HG02938 (cell line): ENCODE measurements at regions not wholly inside any gene's neighbourhood (a gene's known extent, or its start where the extent isn't known, plus 50 kb on each side); places are given as distances from the start of the nearest gene placed in this dataset.
A peak's percentile ranks its signal among the peaks of the same experiment; 100 is the strongest.

ENCODE experiments used
- ATAC-seq: cut with Tn5 transposase; IDR thresholded peaks from one replicate; pipeline ENCODE4 v1.9.1; 2021; ENCODE audit warnings: mild to moderate bottlenecking, moderate library complexity; ENCODE audit not compliant: unreplicated experiment

DNA sequence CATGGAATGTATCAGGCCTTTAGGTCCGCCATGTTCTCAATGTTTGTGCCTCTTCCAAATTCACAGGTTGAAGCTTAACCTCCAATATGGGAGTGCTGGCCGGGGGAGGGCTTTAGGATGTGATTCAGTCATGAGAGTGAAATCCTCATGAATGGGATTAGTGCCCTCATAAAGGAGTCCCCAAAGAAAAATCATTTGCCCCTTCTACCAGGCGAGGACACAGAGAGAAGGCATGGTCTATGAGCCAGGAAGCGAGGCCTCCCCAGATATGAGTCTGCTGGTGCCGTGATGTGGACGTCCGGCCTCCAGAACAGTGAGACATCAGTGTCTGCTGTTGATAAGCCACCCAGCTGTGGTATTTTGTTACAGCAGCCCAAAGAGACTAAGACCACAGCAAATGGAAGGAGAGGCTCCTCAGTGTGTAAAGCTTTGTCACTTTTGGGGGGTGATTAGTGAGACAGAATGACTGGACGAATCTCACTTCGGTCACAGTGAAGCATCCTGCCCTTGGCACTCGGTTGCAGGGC lies 231.3 kb upstream of the KLF6 start:
- ATAC-seq, result no peak

DNA sequence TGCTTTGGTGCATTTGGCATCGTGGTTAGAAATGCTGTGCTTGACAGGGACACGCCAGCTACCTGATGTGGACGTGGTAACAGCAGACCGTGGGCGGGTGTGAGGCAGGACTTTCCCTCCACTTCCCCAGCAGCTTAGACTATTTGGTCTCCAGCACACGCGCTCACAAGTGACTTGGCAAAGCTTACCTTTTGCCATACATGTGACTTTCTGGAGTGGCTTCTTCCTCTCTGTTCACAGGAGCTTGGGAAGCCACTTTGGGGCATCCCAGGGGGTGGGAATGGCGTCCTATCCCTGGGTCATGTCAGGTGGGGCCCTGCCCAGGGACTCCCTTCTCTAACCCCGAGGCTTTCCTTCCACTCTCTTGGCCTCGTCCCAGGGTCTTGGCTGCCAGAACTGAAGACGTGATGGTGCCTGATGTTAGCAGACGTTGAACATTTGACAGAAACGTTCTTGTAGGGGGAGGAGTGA lies 228.7 kb upstream of the KLF6 start:
- peak; percentile 65 for ATAC-seq

DNA sequence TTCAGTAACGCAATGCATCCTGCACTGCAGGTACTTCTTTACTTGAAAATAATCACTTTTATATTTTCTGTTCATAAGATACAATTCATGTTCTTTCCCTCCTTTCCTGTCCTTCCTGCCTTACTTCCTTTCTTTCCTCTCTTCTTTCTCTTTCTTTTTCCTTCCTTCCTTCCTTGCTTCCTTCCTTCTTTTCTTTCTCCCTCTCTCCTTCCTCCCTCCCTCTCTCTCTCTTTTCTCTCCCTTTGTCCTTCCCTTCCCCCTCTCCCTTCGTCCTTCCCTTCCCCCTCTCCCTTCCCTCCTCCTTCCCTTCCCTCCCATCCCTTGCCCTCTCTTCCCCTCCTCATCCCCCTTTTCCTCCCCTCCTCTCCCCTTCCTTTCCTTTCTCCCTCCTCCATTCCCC lies 227.8 kb upstream of the KLF6 start:
- no peak for ATAC-seq

DNA sequence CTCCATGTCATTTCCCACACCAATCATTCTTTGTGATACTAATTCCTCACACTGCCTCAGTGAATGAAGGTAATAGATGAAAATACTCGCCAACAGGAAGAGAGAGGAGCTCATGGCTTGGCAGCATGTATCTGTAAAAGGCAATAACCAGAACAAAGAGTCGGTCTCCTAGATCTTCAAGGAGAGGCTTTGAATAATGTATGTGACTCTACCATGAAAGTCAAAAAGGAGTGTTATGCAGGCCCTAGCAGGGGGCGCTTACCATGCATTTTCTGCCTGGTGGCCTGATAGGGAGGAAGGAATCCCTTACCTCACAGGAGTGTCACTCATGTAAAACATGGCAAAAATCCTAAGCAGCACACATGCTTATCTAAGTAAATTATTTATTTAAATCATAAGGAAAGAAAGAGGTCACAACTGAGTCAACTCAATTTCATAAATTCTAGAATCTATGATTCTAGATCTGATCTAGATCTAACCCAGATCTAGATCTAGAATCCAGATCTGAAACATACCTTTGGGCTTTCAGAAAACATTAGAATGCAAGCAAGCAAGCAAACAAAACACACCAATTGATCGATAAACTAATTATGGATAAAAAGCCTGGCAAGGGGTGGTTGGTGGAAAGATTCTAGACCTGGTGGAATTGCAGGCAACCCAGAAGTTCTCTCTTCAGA lies 226.3 kb upstream of the KLF6 start:
- ATAC-seq, result no peak

DNA sequence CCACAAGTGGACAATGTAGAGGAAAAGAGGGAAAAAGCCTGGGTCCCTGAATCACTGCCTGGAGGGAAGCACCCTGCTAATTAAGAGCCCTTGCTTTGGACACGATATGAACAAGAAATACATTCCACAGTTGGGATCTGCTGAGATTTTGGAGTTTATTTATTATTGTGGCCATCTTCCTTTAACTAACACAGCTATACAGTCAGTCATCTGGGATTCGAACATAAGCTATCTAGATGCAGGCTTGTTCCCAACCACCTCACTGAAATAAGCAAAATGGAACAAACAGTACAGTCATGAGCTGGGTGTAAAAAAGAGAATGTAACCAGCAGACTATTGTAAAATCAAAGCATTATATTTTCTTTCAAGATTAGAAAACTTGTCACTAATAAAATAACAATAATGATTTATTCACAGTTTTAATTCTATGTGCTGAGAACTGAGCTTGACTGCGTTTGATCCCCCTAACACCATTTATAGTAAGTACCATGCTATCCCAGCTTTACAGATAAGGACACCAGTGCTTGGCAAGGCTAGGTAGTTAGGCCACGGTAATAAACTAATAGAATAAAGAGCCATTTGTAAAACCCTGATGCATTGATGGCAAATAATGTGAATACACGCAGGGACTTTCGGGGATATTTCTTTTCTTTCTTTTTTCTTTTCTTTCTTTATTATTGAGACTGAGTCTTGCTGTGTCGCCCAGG lies 223.8 kb upstream of the KLF6 start:
- no peak for ATAC-seq

DNA sequence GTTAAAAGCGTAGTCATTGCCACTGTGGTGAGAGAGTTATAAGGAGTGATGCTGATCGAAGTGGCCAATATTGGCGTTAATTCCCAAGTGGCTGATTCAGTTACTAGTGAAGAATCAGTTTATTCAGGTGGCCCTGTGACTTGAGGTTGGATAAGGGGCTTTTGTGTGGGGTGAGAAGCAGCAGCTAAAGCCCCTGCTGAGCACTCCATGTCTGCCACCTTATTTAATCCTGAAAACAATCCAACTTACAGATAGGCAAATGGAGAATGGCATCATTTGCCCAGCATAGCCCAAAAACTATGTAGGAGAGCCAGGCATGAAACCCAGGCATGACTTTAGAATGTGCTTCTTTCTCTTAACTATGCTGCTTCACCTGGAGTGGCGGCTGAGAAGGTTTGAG lies 222.8 kb upstream of the KLF6 start:
- ATAC-seq, result no peak

DNA sequence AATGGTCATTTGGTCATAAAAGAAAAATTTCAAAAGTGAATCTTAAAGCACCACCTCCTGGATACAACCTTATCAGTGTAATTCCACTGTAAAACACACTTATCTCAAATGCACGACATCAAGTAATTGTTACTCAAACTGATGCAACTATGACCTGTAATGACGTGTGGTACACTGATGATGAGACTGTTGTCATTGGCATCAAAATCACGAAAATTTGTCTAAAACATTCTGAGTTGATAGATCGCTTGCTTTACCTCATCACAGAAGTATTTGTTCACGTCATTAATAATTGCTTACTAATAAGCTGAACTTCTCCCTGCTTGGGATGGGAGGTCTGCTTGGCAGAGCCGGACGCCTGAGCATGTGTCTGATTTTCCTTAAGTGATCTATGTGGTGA lies 221.8 kb upstream of the KLF6 start:
- ATAC-seq, result no peak

DNA sequence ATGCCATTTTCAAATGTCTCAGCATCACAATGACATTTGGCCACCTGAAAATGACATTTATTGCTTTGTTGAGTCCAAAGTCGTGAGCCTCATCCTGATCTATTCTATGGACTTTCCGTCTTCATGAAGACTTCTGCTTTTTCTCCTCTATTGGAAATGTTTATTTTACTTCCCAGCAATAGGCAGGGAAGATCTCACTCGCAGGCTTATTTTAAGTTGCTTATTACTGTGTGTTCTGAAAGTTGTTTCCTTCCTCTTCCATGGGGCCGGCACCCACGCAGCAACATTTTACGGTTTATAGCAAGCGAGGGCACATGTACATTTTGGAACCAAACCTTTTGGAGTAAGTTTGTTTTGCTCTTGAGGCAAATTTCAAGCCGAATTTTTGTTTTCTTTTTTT lies 221.0 kb upstream of the KLF6 start:
- ATAC-seq, result no peak

DNA sequence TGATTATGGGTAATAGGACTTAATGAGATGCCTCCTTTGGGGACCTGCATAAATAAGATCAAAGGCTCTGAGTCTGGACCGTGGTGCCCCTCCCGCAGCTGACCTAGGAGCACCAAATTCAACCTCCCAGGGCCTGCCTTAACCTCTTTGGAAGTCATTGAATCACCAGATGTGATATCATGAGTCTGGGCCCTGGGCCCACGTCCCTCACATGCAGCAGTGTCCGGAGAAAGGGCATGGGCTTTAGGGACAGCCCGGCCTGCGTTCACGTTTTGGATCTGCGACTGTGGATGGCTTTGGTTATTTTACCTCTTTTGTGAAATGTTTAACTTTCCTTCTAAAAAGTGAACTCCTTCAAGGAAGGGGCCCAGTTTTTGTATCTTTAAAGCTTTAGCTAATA lies 220.0 kb upstream of the KLF6 start:
- ATAC-seq, result no peak

DNA sequence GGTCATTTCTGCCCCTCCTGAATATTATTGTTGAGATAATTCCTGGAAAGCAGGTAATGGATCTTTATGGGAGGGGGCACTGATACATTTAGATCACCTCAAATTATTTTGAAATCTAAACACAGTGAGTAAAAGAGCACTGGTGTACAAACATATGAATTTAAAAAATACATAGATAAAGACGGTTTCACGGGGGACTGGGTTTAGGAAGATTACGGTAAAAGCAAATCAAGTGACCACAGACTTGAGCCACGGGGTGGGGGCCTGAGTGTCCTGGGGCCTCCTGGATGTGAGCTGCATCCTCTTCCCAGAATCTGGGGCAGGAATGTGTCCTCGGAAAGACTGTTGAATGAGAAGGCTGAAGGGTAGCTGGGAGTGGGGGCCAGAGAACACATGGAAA lies 219.1 kb upstream of the KLF6 start:
- ATAC-seq, result no peak

DNA sequence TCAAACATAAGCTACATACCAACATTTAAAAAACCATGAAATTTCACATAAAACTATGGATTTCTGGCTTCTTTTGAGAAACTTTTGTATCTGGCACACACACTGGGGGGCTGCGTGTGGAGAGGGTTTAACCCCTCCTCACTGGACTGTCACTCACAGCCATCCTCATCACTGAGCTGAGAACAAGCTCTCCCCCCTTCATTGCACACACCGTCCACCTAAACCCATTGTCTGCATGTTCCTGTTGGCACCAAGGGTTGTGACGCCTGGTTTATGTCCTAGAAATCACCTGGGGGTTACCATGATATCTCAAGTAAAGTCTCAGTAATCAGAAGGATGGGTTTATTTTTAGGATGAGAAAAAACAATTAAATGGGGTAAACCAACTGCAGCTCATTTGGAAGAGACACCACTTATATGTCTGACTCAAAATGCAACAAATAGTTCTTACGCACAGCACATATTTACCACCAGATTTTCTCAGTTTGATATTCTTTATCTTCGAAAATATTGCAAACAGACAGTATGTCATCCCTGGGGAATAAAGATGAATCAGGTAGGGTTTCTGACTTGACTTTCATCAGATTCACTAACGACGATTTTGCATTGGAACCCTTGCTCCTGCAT lies 218.5 kb upstream of the KLF6 start:
- no peak for ATAC-seq

DNA sequence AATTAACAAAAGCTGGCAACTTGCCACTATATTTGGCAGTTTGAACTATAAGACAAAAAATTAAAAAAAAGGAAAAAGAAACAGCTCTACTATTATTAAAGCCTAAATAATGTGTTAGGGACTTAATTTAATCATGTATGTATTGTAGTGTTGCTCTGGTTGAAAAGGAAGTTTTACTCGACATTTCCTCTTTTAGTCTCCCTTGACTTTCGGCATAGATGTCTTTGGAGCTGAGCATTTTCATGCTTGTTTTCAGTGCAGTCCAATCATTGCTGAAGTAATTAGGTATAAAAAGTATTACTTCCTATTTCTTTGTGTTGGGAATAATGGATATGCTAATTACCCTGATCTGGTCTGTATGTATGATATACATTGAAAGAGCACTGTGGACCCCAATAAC lies 216.8 kb upstream of the KLF6 start:
- no peak for ATAC-seq

DNA sequence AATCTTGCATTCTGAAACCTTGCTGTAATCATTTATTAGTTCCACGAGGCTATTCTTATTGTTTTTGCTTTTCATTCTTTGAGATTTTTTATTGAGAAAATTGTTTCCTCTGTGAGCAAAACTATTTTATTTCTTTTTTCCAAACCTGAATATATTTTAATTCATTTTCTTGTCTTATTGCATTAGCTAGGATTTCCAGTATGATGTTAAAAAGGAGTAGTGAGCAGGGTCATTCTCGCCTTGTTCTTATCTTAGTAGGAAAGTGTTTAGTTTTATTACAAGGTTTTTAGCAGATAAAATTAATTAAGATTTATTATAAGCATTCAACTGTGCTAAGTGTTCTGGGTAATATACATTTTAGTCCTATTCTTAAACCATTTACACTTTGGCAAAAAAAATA lies 214.6 kb upstream of the KLF6 start:
- no peak for ATAC-seq

DNA sequence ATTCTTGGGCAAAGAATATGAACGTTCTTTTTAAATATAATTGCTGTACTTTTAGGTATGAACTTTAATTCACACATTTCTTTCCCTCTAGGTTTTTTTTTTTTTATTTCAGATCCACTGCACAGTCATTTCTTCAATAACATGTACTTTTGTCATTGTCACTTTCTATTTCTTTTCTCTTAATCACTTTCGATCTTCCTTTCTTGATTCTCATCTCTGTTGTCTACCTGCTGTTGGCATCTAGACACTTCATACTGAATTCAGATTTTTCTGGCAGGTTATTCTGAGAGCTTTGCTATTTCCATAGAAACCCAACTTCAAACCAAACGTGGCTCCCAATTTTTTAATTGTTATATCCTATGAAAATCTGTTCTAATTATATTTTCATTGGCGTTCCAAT lies 211.7 kb upstream of the KLF6 start:
- ATAC-seq, result no peak

DNA sequence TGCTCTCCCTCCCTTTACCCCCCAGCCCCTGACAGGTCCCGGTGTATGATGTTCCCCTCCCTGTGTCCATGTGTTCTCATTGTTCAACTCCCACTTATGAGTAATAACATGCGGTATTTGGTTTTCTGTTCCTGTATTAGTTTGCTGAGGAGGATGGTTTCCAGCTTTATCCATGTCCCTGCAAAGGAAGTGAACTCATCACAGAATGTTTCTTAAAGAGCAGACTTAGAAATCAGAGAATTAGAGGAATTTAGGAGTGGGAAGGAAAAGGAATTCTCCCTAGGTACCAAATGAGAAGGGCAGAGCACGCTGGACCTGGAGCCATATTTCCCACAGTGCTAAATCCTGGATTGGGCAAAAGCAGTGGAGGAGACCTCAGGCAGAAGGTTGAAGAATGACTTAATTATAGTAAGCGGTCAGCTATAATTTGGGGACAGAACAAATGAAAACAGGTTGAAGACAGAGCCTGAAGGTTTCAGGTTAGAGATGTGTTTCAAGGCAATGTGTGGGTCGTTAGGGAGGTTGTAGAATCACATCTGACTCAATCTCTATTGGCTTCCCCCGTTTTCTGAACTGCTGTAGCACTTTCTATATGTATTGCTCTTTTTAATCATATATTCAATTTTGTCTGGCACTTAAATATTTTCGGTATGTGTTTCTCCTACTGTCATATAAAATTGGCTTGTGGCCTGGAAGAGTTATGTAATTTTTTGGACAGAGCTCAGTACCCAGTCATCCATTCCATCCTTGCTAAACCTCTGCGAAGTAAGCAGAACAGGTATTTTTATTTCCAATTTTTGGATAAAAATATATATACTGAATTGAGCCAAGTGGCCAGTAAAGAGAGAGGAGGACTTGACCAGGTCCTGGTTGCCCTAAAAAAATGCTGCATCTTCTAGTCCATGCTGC lies 210.5 kb upstream of the KLF6 start:
- no peak for ATAC-seq

DNA sequence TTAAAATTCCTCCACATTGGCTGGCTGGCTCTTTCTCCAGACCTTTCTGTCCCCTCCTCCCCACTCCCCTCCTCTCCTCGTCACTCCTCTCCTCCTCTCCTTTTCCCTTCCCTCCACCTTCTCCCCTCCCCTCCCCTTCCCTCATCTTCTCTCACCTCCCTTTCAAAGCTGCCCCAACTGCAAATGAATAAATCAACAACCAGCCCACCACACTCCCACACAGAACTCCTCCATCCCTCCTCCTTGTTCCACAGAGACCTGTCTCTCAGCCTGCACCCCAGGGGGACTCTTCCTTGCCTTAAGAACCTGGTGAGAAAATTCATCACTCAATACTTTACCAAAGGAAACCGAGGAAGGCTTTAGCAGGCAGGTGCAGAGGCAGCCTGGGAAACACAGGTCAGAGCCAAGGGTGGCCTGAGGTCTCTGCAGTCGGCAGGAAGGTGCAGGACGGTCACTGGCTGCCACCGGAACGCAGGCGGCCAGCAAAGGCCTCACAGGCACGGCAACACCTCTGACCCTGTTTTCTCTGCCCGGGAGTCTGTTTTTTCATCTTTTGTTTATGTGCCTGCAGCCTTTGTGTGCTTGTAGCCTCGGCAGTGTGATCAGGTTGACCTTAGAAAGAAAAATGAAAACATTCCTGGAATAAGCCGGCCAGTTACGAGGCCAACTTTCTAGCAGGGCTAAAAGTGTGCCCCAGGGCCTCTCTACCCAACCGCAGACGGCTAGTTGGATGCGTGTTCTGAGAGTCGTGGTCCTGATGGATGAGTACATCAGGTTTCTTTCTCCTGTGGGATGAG lies 207.6 kb upstream of the KLF6 start:
- no peak for ATAC-seq

DNA sequence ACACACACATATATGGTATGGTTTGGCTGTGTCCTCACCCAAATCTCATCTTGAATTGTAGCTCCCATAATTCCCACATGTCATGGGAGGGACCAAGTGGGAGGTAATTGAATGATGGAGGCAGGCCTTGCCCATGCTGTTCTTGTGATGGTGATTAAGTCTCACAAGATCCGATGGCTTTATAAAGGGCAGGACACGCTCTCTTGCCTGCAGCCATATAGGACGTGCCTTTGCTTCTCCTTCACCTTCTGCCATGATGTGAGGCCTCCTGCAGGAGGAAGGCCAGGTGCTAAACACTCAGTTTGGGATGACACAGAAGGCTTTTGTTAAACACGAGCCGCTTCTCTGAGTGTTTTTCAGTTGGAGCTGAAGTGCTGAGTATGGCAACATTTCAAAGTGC lies 205.3 kb upstream of the KLF6 start:
- ATAC-seq, result no peak

DNA sequence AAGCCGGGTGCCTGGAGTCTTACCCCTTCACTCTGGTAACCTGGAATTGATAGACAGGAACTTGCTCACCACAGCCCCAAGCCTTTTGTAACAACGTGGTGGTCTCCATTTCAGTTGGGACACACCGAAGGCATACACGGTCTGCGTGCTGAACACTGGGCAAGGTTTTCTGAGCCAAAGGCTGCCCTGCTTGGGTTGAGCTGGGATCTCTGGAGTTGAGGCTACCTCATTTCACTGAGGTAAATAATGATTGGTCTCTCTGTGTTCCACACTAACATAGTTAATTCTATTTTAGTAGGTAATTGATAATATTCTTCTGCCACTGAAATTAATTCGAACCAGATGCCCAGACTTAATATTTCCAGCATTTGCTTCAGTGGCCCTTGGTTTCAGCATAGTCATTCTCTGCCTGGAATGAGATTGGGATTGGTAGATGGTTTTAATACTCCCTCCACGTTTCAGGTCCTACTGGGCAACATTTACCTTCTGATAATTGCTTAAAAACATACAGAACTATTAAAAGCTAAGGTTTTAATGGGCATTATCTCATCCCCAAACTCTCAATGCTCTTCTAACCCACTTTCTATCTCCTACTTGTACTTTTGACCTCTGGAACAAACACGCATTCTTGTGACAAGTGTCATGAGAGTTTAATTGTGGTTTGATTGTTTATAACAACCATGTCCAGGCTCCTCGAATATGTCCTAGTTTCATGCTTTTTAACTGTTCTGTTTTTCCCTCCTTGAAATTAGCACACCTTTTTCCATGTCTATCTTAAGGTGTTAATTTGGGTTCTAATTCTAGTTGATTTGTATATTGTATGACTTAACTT lies 202.3 kb upstream of the KLF6 start:
- no peak for ATAC-seq

DNA sequence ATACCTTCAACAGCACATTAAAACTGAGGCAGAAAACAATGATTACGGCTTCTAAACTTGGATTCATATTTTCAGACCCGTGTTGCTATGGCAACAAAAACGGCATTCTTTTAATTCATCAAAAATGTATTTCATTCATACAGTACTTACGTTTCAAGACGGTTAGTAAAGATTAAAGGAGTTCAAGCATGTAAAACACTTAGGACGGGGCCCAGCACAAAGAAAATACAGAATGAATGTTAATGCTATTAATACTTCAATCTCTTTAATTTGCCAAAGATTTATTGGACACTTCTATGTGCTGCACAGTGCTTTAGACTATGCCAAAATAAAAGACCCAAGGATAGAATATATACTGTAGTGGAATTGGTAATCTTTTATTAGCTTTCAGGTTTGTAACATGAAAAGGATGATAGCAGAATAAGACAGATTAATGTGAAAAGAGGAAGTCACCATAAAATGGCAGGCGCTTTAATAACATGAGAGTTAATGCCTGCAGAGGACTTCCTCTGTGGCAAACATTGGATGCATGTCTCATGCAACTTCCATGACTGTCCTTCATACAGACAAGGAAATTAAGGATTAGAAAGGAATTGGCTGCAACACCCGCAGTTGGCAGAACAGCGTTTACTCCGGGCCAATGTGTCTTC lies 201.6 kb upstream of the KLF6 start:
- no peak for ATAC-seq
